WTC11 (cell line): ENCODE measurements at regions not wholly inside any gene's neighbourhood (a gene's known extent, or its start where the extent isn't known, plus 50 kb on each side); places are given as distances from the start of the nearest gene placed in this dataset.
"Not testable (repeated sequence)": the region's sequence is repeated elsewhere in the genome, so short reads cannot be mapped to it uniquely, and the experiment has no call there.

Source experiments
- ATAC-seq: fragments of 200-7000 bp; cut with Tn5 transposase; 2 replicates; pipeline ENCODE4 v1.10.0; 2021; ENCODE audit warnings: mild to moderate bottlenecking, moderate library complexity
- CTCF ChIA-PET: fragments of 300-600 bp; sonication (Branson Sonifier 250); formaldehyde crosslinking; loops from one replicate; lab custom pipeline; 2021; ENCODE audit warnings: antibody characterized with exemption; lab: Charles Lee
- POLR2A ChIA-PET: fragments of 350-600 bp; sonication (Branson Sonifier 250); formaldehyde crosslinking; loops from one replicate; lab custom pipeline; 2021; ENCODE audit warnings: antibody characterized with exemption; lab: Charles Lee
- DNase-seq: peaks from one replicate; pipeline ENCODE4 v3.0.0; 2021; ENCODE audit warnings: low spot score
- H3K27ac Mint-ChIP-seq: 2 replicates; pipeline ENCODE4 v1.8.0; 2021; ENCODE audit warnings: mixed read lengths
- H3K27me3 Mint-ChIP-seq: 2 replicates; pipeline ENCODE4 v1.8.0; 2021; ENCODE audit warnings: low read depth, mild to moderate bottlenecking, moderate library complexity, mixed read lengths
- H3K36me3 Mint-ChIP-seq: 2 replicates; pipeline ENCODE4 v1.8.0; 2021; ENCODE audit warnings: mixed read lengths
- H3K4me1 Mint-ChIP-seq: 2 replicates; pipeline ENCODE4 v1.8.0; 2022; ENCODE audit warnings: mixed read lengths
- H3K4me3 Mint-ChIP-seq: 2 replicates; pipeline ENCODE4 v1.8.0; 2021; ENCODE audit warnings: mild to moderate bottlenecking, moderate library complexity, mixed read lengths
- H3K9me3 Mint-ChIP-seq: 2 replicates; pipeline ENCODE4 v1.8.0; 2021; ENCODE audit warnings: mixed read lengths
- ETV6 ChIP-seq: sonication (generic); formaldehyde crosslinking; IDR thresholded peaks from 2 replicates; pipeline ENCODE4 v1.8.1; 2022; ENCODE audit warnings: mild to moderate bottlenecking, missing genetic modification reagents
- FOXJ3 ChIP-seq: sonication (generic); formaldehyde crosslinking; IDR thresholded peaks from 2 replicates; pipeline ENCODE4 v1.9.0; 2021; ENCODE audit warnings: missing genetic modification reagents, mild to moderate bottlenecking, borderline replicate concordance
- JAZF1 ChIP-seq: fragments of 250-450 bp; sonication (Bioruptor Pico); IDR thresholded peaks from 2 replicates; pipeline ENCODE4 v1.9.0; 2021; ENCODE audit warnings: moderate library complexity, mild to moderate bottlenecking, inconsistent platforms
- NR3C1 ChIP-seq: sonication (generic); formaldehyde crosslinking; conservative IDR thresholded peaks from 2 replicates; pipeline ENCODE4 v1.8.1; 2023; ENCODE audit warnings: low read depth, mild to moderate bottlenecking, missing genetic modification reagents
- SMAD3 ChIP-seq: sonication (generic); formaldehyde crosslinking; IDR thresholded peaks from 2 replicates; pipeline ENCODE4 v1.8.0; 2022; ENCODE audit warnings: missing genetic modification reagents, mild to moderate bottlenecking, borderline replicate concordance
- SMAD4 ChIP-seq: sonication (generic); formaldehyde crosslinking; IDR thresholded peaks from 2 replicates; pipeline ENCODE4 v1.8.0; 2022; ENCODE audit warnings: mild to moderate bottlenecking, missing genetic modification reagents
- TEAD1 ChIP-seq: sonication (generic); formaldehyde crosslinking; IDR thresholded peaks from 2 replicates; pipeline ENCODE4 v1.8.0; 2022; ENCODE audit warnings: mild to moderate bottlenecking, missing genetic modification reagents
- ZNF121 ChIP-seq: sonication (generic); formaldehyde crosslinking; IDR thresholded peaks from 2 replicates; pipeline ENCODE4 v1.8.0; 2023; ENCODE audit warnings: missing genetic modification reagents
- TF ChIP-seq, protein P1 (sequence below): sonication (generic); formaldehyde crosslinking; IDR thresholded peaks from 2 replicates; pipeline ENCODE4 v1.8.1; 2023; ENCODE audit warnings: mild to moderate bottlenecking, missing genetic modification reagents, moderate library complexity
- TF ChIP-seq, protein P2 (sequence below): fragments of 250-450 bp; sonication (Bioruptor Pico); IDR thresholded peaks from 2 replicates; pipeline ENCODE4 v1.9.0; 2021; ENCODE audit warnings: mild to moderate bottlenecking
- TF ChIP-seq, protein P3 (sequence below): sonication (generic); formaldehyde crosslinking; IDR thresholded peaks from 2 replicates; pipeline ENCODE4 v1.8.0; 2022; ENCODE audit warnings: missing genetic modification reagents
- TF ChIP-seq, protein P4 (sequence below): fragments of 250-450 bp; sonication (Bioruptor Pico); IDR thresholded peaks from 2 replicates; pipeline ENCODE4 v1.9.0; 2021; ENCODE audit warnings: moderate library complexity, mild to moderate bottlenecking, inconsistent platforms, borderline replicate concordance
- TF ChIP-seq, protein P5 (sequence below): sonication (generic); formaldehyde crosslinking; IDR thresholded peaks from 2 replicates; pipeline ENCODE4 v1.8.1; 2022; ENCODE audit warnings: low read depth, missing genetic modification reagents, borderline replicate concordance

DNA sequence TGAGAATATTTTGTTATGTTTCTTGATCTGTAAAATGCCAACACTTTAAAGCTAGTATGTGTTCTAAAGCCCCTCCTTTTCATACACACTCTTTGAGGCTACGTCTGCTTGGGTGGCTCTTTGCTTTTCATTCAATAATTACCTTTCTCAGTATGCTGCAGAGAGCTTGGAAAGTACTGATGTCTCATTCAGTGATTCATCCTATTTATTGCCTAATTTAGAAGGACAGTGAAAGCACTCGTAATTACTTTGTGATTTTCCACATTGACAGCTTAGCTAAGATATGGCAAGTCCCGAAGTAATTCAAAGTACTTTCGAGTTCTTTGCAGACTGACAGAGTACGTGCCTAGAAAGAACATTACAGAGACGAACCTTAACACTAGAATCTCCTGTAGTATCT lies 57.2 kb downstream of the BMP15 start:
- no peaks in the 10 kb centered on the region for H3K27me3 Mint-ChIP-seq
- ChIA-PET POLR2A (no interaction called here), CTCF (interaction anchor here (0.9 to 1.5 kb wide), 2 partner anchors 12 to 276 kb away, joined by 3 to 4 read pairs; no protein-coding TSS in a partner anchor)
- H3K4me1 Mint-ChIP-seq = peaks cover 50% of the 10 kb centered on the region
- no peak overlapping the region for H3K27ac Mint-ChIP-seq
- ATAC-seq (no peak), DNase-seq (no peak)
- peaks cover 3% of the 10 kb centered on the region; the same call in 1 of the 2 replicates for H3K9me3 Mint-ChIP-seq
- TF ChIP-seq ZNF121 (no peak), NR3C1 (CRISPR knock-in tag) (no peak), SMAD3 (CRISPR knock-in tag) (no peak), SMAD4 (CRISPR knock-in tag) (no peak)
- TF ChIP-seq, protein P1, sequence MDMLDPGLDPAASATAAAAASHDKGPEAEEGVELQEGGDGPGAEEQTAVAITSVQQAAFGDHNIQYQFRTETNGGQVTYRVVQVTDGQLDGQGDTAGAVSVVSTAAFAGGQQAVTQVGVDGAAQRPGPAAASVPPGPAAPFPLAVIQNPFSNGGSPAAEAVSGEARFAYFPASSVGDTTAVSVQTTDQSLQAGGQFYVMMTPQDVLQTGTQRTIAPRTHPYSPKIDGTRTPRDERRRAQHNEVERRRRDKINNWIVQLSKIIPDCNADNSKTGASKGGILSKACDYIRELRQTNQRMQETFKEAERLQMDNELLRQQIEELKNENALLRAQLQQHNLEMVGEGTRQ (CRISPR knock-in tag) = no peak
- TF ChIP-seq, protein P2, sequence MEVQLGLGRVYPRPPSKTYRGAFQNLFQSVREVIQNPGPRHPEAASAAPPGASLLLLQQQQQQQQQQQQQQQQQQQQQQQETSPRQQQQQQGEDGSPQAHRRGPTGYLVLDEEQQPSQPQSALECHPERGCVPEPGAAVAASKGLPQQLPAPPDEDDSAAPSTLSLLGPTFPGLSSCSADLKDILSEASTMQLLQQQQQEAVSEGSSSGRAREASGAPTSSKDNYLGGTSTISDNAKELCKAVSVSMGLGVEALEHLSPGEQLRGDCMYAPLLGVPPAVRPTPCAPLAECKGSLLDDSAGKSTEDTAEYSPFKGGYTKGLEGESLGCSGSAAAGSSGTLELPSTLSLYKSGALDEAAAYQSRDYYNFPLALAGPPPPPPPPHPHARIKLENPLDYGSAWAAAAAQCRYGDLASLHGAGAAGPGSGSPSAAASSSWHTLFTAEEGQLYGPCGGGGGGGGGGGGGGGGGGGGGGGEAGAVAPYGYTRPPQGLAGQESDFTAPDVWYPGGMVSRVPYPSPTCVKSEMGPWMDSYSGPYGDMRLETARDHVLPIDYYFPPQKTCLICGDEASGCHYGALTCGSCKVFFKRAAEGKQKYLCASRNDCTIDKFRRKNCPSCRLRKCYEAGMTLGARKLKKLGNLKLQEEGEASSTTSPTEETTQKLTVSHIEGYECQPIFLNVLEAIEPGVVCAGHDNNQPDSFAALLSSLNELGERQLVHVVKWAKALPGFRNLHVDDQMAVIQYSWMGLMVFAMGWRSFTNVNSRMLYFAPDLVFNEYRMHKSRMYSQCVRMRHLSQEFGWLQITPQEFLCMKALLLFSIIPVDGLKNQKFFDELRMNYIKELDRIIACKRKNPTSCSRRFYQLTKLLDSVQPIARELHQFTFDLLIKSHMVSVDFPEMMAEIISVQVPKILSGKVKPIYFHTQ (CRISPR knock-in tag) = no peak
- no peaks in the 10 kb centered on the region for H3K36me3 Mint-ChIP-seq
- no peak overlapping the region for H3K4me3 Mint-ChIP-seq

DNA sequence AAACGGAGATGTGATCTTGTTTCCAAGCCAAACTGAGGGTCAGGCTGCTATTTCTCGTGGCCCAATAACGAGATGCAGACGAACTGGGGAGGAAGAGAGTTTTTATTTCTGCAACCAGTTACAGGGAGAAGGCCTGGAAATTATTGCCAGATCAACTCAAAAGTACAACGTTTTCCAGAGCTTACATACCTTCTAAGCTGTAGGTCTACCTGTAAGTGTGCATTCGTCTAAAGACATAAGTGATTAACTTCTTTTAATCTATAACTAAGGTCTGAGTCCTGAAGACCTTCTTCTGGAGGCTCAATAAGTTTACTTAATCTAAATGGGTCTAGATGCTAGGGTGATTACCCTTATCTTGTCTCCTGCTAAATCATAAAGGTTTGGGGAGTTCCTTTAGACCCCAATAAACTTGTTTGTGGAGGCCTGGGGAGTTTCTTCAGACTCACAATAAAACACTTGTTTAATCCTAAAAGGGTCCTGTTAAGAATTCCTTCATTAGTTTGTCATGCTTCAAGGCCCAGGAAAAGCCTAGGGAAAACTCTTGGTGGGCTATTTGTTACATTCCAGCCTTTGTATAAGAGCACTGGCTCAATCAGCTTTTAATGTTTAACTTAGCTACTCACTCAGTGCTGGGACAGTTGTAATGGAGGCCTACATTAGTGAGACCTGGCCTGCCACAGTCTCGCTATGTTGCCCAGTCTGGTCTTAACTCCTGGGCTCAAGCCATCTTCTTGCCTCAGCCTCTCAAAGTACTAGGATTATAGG lies 58.5 kb downstream of the BMP15 start:
- H3K27ac Mint-ChIP-seq, DNase-seq, POLR2A ChIA-PET, H3K27me3 Mint-ChIP-seq, H3K9me3 Mint-ChIP-seq, ATAC-seq, H3K4me3 Mint-ChIP-seq, H3K36me3 Mint-ChIP-seq: not testable (repeated sequence)
- H3K4me1 Mint-ChIP-seq = peaks cover 38% of the 10 kb centered on the region
- CTCF ChIA-PET = interaction anchor here (0.7 to 1.0 kb wide), 2 partner anchors 10 to 1274 kb away, joined by 3 to 4 read pairs; no protein-coding TSS in a partner anchor

DNA sequence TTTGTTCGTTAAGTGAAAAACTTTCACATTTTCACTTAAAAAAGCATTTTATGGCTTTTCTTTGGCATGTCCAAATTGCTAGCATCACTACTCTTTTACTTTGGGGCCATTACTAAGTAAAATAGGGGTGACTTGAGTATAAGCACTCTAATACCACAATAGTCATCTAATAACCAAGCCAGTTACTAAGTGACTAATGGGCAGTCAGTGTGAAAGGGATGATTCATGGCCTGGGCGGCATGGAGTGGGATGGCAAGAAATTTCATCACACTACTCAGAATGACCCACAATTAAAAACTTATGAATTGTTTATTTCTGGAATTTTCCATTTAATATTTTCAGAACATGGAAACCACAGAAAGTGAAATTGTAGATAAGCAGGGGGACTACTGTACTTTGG lies 60.9 kb downstream of the BMP15 start:
- H3K27me3 Mint-ChIP-seq = no peaks in the 10 kb centered on the region
- H3K4me3 Mint-ChIP-seq = no peak overlapping the region
- H3K36me3 Mint-ChIP-seq = no peaks in the 10 kb centered on the region
- POLR2A ChIA-PET = no interaction called here
- peaks cover 3% of the 10 kb centered on the region; the same call in 1 of the 2 replicates for H3K9me3 Mint-ChIP-seq
- ATAC-seq = no peak
- peaks cover 17% of the 10 kb centered on the region for H3K4me1 Mint-ChIP-seq
- no peak for DNase-seq
- no peak for TF ChIP-seq ETV6 (CRISPR knock-in tag)
- TF ChIP-seq FOXJ3 = no peak
- TF ChIP-seq JAZF1 (CRISPR knock-in tag) = no peak
- TF ChIP-seq, protein P3, sequence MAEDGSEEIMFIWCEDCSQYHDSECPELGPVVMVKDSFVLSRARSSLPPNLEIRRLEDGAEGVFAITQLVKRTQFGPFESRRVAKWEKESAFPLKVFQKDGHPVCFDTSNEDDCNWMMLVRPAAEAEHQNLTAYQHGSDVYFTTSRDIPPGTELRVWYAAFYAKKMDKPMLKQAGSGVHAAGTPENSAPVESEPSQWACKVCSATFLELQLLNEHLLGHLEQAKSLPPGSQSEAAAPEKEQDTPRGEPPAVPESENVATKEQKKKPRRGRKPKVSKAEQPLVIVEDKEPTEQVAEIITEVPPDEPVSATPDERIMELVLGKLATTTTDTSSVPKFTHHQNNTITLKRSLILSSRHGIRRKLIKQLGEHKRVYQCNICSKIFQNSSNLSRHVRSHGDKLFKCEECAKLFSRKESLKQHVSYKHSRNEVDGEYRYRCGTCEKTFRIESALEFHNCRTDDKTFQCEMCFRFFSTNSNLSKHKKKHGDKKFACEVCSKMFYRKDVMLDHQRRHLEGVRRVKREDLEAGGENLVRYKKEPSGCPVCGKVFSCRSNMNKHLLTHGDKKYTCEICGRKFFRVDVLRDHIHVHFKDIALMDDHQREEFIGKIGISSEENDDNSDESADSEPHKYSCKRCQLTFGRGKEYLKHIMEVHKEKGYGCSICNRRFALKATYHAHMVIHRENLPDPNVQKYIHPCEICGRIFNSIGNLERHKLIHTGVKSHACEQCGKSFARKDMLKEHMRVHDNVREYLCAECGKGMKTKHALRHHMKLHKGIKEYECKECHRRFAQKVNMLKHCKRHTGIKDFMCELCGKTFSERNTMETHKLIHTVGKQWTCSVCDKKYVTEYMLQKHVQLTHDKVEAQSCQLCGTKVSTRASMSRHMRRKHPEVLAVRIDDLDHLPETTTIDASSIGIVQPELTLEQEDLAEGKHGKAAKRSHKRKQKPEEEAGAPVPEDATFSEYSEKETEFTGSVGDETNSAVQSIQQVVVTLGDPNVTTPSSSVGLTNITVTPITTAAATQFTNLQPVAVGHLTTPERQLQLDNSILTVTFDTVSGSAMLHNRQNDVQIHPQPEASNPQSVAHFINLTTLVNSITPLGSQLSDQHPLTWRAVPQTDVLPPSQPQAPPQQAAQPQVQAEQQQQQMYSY = no peak
- TF ChIP-seq, all 79 proteins: peak for 0
- H3K27ac Mint-ChIP-seq = no peak overlapping the region
- CTCF ChIA-PET = no interaction called here

DNA sequence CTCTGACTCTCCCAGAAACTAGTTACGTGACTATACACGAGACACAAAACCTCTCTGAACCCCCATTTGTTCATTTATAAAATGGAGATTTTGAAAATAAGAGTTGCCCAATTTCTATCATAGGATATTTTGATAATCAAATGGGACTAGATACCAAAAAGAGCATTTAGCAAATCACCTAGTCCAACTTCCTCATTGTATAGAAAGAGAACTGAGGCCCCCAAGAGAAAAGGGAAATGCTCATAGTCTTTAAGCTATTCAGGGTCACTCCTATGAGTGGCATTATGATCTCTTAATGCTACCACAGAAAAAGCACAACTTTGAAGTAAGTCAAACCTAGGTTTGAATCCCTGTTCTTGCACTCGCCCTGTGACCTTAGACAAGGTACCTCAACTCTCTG lies 62.7 kb downstream of the BMP15 start:
- POLR2A ChIA-PET = no interaction called here
- ATAC-seq = no peak
- H3K4me1 Mint-ChIP-seq = peaks cover 5% of the 10 kb centered on the region
- TF ChIP-seq, protein P4, sequence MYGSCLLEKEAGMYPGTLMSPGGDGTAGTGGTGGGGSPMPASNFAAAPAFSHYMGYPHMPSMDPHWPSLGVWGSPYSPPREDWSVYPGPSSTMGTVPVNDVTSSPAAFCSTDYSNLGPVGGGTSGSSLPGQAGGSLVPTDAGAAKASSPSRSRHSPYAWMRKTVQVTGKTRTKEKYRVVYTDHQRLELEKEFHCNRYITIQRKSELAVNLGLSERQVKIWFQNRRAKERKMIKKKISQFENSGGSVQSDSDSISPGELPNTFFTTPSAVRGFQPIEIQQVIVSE (CRISPR knock-in tag) = no peak
- TF ChIP-seq FOXJ3 (no peak), NR3C1 (CRISPR knock-in tag) (no peak), TEAD1 (CRISPR knock-in tag) (no peak)
- TF ChIP-seq, protein P3 = no peak
- TF ChIP-seq, protein P5, sequence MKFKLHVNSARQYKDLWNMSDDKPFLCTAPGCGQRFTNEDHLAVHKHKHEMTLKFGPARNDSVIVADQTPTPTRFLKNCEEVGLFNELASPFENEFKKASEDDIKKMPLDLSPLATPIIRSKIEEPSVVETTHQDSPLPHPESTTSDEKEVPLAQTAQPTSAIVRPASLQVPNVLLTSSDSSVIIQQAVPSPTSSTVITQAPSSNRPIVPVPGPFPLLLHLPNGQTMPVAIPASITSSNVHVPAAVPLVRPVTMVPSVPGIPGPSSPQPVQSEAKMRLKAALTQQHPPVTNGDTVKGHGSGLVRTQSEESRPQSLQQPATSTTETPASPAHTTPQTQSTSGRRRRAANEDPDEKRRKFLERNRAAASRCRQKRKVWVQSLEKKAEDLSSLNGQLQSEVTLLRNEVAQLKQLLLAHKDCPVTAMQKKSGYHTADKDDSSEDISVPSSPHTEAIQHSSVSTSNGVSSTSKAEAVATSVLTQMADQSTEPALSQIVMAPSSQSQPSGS (CRISPR knock-in tag) = no peak

More for the DNA sequence above, 62.7 kb downstream of the BMP15 start:
- H3K4me3 Mint-ChIP-seq = no peak overlapping the region
- DNase-seq = no peak
- CTCF ChIA-PET = no interaction called here
- no peaks in the 10 kb centered on the region for H3K36me3 Mint-ChIP-seq
- no peaks in the 10 kb centered on the region for H3K9me3 Mint-ChIP-seq
- H3K27me3 Mint-ChIP-seq = no peaks in the 10 kb centered on the region
- H3K27ac Mint-ChIP-seq = no peak overlapping the region
